ENCODE measurements at regions not wholly inside any gene's neighbourhood (a gene's known extent, or its start where the extent isn't known, plus 50 kb on each side); places are given as distances from the start of the nearest gene placed in this dataset.
"Not testable (repeated sequence)": the region's sequence is repeated elsewhere in the genome, so short reads cannot be mapped to it uniquely, and the experiment has no call there.

GRCh38 chr20:24836661-24837299, 112.3 kb upstream of the CST7 start:
- DNase-seq (ENCODE audit: low spot score): no peak

GRCh38 chr20:24837781-24838450, 111.2 kb upstream of the CST7 start:
- DNase-seq (ENCODE audit: low spot score): no peak

- DNase-seq (ENCODE audit: low spot score): no peak
These were observed 110.2 kb upstream of the CST7 start for GRCh38 chr20:24838546-24839535.

DNA sequence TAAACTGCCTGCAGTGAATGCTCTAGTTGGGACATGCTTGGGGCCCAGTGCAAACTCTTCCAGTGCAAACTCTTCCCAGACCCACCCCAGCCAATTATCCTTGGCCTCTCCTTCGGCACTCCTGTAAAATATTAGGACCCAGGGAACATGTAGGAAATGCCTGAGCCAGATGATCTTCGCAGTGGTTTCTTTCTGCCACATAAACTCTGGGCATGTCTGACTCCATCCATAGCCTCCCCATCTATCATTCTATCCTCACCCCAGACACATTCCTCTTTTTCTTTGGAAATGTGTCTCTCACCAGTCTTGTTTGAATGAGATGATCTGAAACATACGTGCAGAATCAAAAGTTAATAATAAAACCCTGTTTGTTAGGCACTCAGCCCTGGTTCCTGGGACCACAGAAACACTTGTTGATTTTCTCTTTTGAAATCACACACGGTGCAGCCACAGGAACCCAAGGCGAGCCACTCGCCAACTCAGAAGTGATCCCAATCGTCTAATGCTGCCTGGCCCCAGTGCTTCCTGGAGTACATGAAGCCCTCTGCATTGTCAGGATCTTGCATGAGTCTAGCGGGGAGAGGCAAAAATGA, 108.9 kb upstream of the CST7 start:
- DNase-seq (ENCODE audit: low spot score): no peak

- no peak for DNase-seq (ENCODE audit: low spot score)
These were observed 106.7 kb upstream of the CST7 start for GRCh38 chr20:24842274-24842917.

DNA sequence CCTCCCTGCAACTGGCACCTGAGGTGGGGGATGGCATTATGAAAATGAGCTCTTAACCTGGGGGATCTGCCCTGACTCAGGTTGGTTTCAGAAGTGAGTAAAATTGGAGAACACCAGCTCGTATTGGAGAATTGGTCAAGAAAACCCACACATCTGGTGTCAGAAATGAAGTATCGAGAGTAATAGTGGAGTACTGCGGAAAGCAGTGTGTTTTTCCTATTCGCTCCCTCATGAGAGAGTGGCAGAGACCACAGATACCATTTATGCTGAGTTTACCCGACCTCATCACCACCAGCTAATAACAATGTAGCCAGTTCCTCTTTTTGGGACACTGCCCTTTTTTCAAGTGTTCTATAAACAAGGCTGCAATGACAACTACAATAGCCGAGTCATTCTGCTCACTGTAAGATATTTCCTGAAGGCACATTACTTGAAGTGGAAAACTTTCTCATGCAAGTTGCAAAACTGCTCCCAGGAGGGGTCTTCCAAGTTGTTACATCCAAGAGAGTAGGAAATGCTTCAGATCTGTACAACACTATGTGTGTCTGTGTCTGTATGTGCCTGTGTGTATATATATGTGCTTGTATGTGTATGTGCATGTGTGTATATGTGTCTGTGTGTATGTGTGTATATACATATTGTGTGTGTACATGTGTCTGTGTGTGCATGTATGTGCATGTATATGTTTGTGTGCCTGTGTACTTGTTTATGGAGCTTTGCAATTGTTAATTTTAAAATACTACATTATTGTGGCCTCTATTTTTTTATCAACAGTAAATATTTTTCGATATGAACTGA, 106.0 kb upstream of the CST7 start:
- DNase-seq (ENCODE audit: low spot score): no peak

DNA sequence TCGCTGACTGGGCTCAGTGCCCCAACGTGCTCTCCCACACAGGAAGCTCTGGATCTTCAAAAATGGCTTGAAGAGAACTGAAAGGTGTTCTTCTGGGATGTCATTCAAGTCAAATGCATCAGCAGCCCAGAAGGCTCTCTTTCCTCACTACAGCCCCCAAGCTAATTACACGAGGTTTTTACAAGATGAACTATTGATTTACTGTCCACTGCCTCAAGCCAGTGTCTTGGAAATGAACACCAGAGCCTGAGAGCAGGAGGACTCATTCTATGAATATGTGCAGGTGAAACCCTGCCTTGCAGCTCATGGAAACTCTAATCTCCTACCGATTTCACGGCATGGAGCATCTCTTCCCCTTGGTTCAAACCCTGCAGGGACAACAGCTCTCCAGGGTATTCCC, 98.9 kb upstream of the CST7 start:
- no peak for DNase-seq (ENCODE audit: low spot score)

DNA sequence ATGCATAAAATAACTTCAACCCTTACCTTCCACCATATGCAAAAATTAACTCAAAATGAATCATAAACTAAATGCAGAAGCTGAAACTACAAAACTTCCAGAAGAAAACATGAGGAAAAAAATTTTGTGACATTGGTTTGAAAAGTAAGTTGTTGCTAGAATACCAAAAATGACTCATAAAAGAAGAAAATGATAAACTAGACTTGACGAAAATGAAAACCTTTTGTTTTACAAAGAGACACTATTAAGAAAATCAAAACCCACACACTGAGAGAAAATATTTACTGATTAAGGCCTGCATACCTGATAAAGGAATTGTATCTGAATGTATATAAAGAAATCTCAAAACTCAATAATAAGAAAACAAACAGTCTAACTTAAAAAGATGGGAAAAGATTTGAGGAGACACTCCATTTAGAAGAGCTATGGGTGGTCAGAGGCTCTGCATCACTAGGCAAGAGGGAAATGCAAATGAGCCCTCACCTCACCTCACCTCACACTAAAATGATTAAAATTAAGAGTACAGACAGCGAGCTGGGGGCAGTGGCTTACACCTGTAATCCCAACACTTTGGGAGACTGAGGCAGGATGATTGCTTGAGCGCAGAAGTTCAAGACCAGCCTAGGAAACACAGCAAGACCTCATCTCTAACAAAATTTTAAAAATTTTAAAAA, 97.6 kb upstream of the CST7 start:
- no peak for DNase-seq (ENCODE audit: low spot score)

DNA sequence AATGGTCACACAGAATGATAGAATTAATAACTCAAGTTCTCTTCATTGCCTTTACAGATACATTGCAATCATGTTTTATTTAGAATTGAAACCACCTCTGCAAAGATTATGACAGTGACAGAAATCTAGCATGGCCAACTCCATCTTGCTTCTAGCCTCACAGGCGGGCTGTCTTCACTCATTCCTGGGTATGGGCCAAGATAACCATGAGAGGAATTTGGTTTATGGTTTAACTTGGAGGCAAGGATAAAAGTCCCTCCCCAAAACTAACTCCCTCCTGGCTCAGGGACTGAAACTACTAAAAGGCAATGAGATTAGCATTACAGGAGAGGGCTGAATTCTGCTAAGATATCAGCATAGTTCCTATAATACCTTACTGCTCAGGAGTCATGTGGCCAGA, 95.2 kb upstream of the CST7 start:
- no peak for DNase-seq (ENCODE audit: low spot score)

- DNase-seq (ENCODE audit: low spot score): no peak
These were observed 93.2 kb upstream of the CST7 start for GRCh38 chr20:24855848-24856247.

DNA sequence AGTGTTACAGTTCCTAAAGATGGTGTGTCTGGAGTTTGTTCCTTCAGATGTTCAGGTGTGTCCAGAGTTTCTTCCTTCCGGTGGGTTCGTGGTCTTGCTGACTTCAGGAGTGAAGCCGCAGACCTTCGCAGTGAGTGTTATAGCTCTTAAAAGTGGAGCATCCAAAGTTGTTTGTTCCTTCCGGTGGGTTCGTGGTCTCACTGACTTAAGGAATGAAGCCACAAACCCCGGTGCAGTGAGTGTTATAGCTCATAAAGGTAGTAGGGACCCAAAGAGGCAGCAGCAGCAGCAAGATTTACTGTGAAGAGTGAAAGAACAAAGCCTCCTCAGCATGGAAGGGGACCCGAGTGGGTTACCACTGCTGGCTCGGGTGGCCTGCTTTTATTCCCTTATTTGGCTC, 90.6 kb upstream of the CST7 start:
- DNase-seq (ENCODE audit: low spot score): not testable (repeated sequence)

- no peak for DNase-seq (ENCODE audit: low spot score)
These were observed 89.5 kb upstream of the CST7 start for GRCh38 chr20:24859539-24859938.

- DNase-seq (ENCODE audit: low spot score): no peak
These were observed 86.9 kb upstream of the CST7 start for GRCh38 chr20:24862186-24862585.

GRCh38 chr20:24862606-24863005, 86.5 kb upstream of the CST7 start:
- DNase-seq (ENCODE audit: low spot score): no peak

- DNase-seq (ENCODE audit: low spot score): no peak
These were observed 85.7 kb upstream of the CST7 start for GRCh38 chr20:24863356-24863755.

- DNase-seq (ENCODE audit: low spot score): no peak
These were observed 83.1 kb upstream of the CST7 start for GRCh38 chr20:24866008-24866407.

DNA sequence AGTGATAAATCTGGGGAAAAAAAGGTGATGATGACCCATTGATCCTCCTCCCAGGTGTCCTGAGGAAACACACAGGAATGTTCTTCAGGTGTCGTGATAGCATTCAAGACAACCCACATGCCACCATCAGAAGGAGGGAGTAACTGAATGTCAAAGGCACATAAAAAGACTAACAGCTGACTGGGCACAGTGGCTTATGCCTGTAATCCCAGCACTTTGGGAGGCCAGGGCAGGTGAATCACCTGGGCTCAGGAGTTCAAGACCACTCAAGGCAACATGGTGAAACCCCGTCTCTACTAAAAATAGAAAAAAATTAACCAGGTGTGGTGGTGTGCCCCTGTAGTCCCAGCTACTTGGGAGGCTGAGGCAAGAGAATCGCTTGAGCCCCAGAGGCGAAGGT, 82.3 kb upstream of the CST7 start:
- no peak for DNase-seq (ENCODE audit: low spot score)

DNA sequence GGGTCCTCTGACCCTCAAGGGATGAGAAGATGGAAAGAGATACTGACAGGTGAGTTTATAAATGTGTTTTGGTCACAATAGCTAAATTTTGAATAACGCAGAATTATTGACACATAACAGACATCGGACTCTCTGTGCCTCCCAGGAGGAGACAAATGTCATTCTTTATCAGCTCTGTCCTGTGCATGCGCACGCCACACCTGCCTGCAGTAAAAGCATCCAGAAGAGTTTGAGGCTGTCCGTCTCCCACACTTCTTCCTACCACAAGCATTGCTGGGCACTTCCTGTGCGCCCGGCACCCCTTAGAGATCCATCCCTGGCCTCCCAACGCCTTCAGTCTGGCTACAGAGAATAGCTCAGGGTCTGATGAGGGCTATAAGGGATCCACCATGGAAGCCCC, 81.5 kb upstream of the CST7 start:
- no peak for DNase-seq (ENCODE audit: low spot score)

- DNase-seq (ENCODE audit: low spot score): no peak
These were observed 80.6 kb upstream of the CST7 start for GRCh38 chr20:24868396-24868927.

GRCh38 chr20:24868959-24869358, 80.1 kb upstream of the CST7 start:
- no peak for DNase-seq (ENCODE audit: low spot score)
